GM21528 (cell line): ENCODE measurements at regions not wholly inside any gene's neighbourhood (a gene's known extent, or its start where the extent isn't known, plus 50 kb on each side); places are given as distances from the start of the nearest gene placed in this dataset.

Experiments
- ATAC-seq: cut with Tn5 transposase; IDR thresholded peaks from one replicate; pipeline ENCODE4 v1.9.1; 2021; ENCODE audit warnings: mild to moderate bottlenecking, moderate library complexity; ENCODE audit not compliant: unreplicated experiment, low FRiP score

- no peak for ATAC-seq
Measured at GRCh38 chr13:67366533-67366932, 136.4 kb upstream of the PCDH9 start.

GRCh38 chr13:67355812-67356476 is 125.8 kb upstream of the PCDH9 start:
- no peak for ATAC-seq

- ATAC-seq = no peak
Measured at GRCh38 chr13:67353941-67354340, 123.8 kb upstream of the PCDH9 start.

- no peak for ATAC-seq
Measured at GRCh38 chr13:67353031-67353430, 122.9 kb upstream of the PCDH9 start.

GRCh38 chr13:67351909-67352308 is 121.8 kb upstream of the PCDH9 start:
- ATAC-seq = no peak

- ATAC-seq = no peak
Measured at GRCh38 chr13:67351114-67351513, 121.0 kb upstream of the PCDH9 start.

- no peak for ATAC-seq
Measured at GRCh38 chr13:67343777-67344176, 113.6 kb upstream of the PCDH9 start.

- no peak for ATAC-seq
Measured at GRCh38 chr13:67341406-67341805, 111.3 kb upstream of the PCDH9 start.

- no peak for ATAC-seq
Measured at GRCh38 chr13:67330149-67330548, 100.0 kb upstream of the PCDH9 start.

GRCh38 chr13:67328895-67329294 is 98.8 kb upstream of the PCDH9 start:
- ATAC-seq = no peak

- no peak for ATAC-seq
Measured at GRCh38 chr13:67318860-67319259, 88.7 kb upstream of the PCDH9 start.

- ATAC-seq = no peak
Measured at GRCh38 chr13:67318398-67318797, 88.3 kb upstream of the PCDH9 start.

- ATAC-seq = no peak
Measured at GRCh38 chr13:67314405-67314804, 84.3 kb upstream of the PCDH9 start.

- ATAC-seq = no peak
Measured at GRCh38 chr13:67308004-67308772, 78.1 kb upstream of the PCDH9 start.

GRCh38 chr13:67306742-67307141 is 76.6 kb upstream of the PCDH9 start:
- no peak for ATAC-seq

- no peak for ATAC-seq
Measured at GRCh38 chr13:67303661-67304333, 73.7 kb upstream of the PCDH9 start.

- ATAC-seq = no peak
Measured at GRCh38 chr13:67299751-67300150, 69.6 kb upstream of the PCDH9 start.

- no peak for ATAC-seq
Measured at GRCh38 chr13:67299072-67299635, 69.0 kb upstream of the PCDH9 start.

GRCh38 chr13:67298297-67298696 is 68.2 kb upstream of the PCDH9 start:
- ATAC-seq = no peak

- no peak for ATAC-seq
Measured at GRCh38 chr13:67296511-67296910, 66.4 kb upstream of the PCDH9 start.

GRCh38 chr13:67292886-67293285 is 62.8 kb upstream of the PCDH9 start:
- ATAC-seq = no peak
